ENCODE measurements at regions not wholly inside any gene's neighbourhood (a gene's known extent, or its start where the extent isn't known, plus 50 kb on each side); places are given as distances from the start of the nearest gene placed in this dataset.
"Not testable (repeated sequence)": the region's sequence is repeated elsewhere in the genome, so short reads cannot be mapped to it uniquely, and the experiment has no call there.

- no peak for DNase-seq
Observed at GRCh38 chrX:63581906-63582305, 203.1 kb downstream of the ARHGEF9 start.

GRCh38 chrX:63581398-63581797 is 203.6 kb downstream of the ARHGEF9 start:
- no peak for DNase-seq

DNA sequence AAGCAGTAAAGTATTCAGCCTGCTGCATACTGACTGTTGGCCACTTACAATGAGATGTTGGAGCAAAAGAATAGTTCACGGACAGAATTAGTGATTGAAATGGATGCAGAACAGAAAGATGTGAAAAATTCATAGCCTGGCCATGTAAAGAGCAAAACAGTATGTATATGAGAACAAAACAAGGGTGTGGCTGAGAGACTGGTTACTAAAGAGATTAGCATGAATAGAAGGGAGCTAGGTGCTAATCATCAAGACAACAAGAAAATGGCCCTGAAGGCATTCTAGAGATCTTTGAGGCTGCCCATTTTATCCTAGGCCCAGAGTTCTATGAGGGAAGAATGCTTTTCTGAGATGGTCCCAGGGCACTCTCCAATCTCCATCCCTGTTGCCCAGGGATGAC is 208.5 kb downstream of the ARHGEF9 start:
- DNase-seq: no peak

DNA sequence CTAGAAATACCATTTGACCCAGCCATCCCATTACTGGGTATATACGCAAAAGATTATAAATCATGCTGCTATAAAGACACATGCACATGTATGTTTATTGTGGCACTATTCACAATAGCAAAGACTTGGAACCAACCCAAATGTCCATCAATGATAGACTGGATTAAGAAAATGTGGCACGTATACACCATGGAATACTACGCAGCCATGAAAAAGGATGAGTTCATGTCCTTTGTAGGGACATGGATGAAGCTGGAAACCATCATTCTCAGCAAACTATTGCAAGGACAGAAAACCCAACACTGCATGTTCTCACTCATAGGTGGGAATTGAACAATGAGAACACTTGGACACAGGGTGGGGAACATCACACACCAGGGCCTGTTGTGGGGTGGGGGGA is 209.3 kb downstream of the ARHGEF9 start:
- not testable (repeated sequence) for DNase-seq

DNA sequence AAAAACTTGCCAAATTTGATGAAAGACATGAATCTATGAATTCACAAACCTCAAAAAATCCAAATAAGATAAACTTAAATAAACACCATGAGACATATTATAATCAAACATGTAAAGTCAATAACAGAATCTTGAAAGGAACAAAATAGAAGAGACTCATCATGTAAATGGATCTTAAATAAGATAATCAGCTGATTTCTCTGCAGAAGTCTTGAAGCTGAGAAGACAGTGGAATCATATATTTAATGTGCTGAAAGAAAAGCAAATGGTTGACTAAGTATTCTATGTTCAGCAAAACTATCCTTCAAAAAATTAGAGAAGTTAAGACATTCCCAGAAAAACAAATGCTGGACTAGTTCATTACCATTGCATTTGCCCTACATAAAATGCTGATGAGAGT is 215.7 kb upstream of the SPIN4 start:
- DNase-seq: no peak

DNA sequence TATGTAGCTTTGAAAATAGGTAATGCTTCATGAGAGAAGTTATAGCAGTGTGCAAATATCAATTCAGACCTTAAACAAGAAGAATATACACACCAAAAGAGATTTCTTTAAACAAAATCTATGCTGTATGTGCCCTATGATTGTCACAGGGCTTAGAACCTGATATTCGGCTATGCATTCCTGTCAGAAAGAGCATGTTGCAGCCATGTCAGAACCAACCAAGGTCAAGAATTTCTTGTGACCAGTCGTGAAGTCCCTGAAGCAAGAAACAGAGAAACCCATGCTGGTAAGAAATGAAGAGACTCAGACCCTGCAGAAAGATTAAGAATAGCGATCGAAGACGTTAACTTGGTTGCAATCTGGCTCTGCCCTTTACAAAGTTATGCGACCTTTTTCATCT is 210.3 kb upstream of the SPIN4 start:
- DNase-seq: no peak

DNA sequence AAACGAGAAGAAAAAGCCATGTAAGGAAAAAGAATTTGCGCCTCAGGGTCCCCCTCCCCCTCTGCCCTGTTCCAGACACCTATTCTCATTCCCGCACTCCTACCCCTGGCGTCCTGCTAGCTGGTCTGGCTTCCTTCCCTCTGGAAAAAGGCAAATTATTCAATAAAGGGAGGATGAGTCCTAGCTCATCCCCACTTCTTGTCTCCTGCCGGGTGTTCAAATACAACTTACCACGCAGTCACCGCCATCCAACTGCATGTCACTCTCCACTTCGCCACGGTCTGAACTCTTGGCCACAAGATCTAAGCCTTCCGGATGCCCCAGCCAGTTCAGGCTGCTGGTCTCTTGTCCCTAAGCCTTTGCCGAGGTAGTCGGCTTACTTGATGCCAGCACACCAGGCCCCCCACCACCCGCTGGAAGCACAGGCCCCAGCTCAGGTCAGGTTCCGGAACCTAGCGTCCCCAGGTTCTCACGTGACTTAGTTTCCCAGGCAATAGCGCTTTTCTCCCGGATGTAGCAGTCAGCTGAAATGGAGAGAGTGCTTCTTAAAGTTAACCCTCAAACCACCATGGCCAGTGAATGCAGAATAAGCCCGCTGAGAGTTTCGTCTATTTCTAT is 209.6 kb upstream of the SPIN4 start:
- peak; percentile 52 for DNase-seq

- no peak for DNase-seq
Observed at GRCh38 chrX:63551856-63552255, 200.7 kb upstream of the SPIN4 start.

DNA sequence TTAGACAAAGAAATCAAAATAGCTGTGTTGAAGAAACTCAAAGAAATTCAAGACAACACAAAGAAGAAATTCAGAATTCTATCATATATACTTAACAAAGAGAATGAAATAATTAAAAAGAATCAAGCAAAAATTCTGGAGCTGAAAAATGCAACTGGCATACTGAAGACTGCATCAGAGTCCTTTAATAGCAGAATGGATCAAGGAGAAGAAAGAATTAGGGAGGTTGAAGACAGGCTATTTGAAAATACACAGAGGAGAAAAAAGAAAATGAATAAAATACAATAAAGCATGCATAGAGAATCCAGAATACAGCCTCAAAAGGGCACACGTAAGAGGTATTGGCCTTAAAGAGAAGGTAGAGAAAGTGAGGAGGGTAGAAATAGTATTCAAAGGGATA is 179.5 kb upstream of the SPIN4 start:
- DNase-seq: no peak

GRCh38 chrX:63529961-63530360 is 178.8 kb upstream of the SPIN4 start:
- no peak for DNase-seq

DNA sequence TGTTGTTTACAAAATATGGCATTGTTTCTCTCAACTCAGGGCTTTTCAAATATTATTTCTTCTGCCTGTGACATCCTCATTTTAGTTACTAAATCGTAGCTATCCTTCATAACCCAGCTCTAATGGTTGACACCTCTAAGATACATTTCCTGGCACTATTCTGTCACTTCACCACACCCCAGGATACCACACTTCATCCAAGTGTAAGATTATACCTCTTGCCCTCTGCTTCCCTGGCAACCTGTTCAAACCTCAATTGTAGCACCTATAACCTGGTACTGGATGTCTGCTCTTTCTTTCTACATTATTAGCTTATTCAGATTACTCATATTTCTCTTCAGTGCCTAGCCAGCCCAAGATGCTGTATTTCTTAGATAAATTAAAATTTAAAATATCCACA is 175.7 kb upstream of the SPIN4 start:
- DNase-seq: no peak

GRCh38 chrX:63525491-63525890 is 174.4 kb upstream of the SPIN4 start:
- no peak for DNase-seq

DNA sequence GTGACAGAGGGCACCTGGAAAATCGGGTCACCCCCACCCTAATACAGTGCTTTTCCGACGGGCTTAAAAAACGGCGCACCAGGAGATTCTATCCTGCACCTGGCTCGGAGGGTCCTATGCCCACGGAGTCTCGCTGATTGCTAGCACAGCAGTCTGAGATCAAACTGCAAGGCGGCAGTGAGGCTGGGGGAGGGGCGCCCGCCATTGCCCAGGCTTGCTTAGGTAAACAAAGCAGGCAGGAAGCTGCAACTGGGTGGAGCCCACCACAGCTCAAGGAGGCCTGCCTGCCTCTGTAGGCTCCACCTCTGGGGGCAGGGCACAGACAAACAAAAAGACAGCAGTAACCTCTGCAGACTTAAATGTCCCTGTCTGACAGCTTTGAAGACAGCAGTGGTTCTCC is 168.2 kb upstream of the SPIN4 start:
- DNase-seq: not testable (repeated sequence)

DNA sequence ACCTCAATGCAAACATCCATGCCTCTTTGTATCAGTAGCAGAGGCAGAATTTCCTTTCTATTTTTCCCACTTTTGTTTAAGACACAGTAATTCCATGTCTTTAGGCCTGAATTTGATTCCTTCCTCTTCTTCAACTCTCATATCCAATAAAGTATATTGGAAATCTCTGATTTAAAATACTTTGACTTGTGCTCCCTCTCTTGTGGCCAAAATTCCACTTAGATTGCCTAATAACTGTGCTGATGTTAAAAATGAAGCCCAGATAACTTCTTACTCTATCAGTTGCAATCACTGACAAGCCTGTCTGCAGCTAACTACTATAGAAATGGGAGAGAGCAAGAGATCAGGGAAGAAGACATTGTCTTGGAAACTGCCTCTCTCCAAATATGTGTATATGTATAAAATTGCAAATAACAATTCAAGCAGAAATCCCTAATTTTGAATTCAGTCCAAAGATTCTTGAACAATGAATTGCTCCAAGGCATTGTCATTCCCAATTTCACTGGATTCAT is 163.5 kb upstream of the SPIN4 start:
- no peak for DNase-seq

GRCh38 chrX:63513825-63514568 is 162.9 kb upstream of the SPIN4 start:
- DNase-seq: no peak

- DNase-seq: no peak
Observed at GRCh38 chrX:63511361-63511760, 160.2 kb upstream of the SPIN4 start.

DNA sequence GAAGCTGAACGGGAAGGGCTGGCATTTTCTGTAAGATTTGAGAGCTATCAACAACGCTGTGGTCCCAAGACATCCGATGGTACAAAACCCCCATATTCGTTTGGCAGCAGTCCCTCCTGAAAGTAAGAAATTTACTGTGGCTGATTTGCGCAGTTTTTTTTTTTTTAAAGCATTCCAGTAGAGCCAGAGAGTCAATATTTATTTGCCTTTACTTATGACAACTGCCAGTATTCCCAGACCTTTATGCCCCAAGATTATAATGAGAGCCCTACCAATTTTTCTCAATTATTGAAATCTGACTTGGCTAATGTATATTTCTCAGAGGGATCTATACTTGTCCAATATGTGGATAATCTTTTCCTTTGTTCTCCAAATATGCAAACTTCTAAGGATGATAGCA is 157.5 kb upstream of the SPIN4 start:
- no peak for DNase-seq

DNA sequence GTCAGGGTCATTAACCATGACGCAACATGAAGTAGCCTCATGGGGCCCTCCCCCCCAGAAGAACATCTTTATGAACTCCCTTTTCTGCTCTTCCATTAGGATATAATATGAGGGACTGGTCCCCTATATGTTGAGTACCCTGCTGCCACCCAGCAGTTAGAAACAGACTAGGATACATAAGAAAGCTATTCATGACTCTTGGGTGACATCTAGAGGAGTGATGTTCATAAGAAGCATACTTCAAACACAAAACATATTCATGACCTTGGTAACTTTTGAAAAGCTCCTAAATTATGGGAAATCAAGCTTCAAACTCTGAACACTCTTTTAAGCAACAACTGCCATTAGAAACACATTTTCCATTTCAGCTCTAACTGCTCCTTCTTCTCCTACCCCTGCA is 155.2 kb upstream of the SPIN4 start:
- no peak for DNase-seq

DNA sequence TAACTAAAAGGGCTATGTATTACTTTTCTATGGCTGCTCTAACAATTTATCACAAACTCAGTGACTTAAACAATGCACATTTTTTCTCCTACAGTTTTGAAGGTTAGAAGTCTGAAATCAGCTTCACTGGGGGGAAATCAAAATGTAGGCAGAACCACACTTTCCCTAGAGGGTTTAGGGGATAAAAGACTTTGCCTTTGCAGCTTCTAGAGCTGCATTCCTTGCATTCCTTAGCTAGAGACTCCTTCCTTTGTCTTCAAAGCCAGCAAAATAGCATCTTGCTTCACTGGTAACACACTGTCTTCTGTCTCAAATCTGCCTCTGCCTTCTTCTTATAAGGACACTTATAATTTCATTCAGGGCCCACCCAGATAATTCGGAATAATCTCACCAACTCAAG is 152.4 kb upstream of the SPIN4 start:
- no peak for DNase-seq

GRCh38 chrX:63488546-63489373 is 137.6 kb upstream of the SPIN4 start:
- no peak for DNase-seq

GRCh38 chrX:63475200-63475599 is 124.1 kb upstream of the SPIN4 start:
- no peak for DNase-seq

GRCh38 chrX:63471004-63471403 is 119.9 kb upstream of the SPIN4 start:
- no peak for DNase-seq

DNA sequence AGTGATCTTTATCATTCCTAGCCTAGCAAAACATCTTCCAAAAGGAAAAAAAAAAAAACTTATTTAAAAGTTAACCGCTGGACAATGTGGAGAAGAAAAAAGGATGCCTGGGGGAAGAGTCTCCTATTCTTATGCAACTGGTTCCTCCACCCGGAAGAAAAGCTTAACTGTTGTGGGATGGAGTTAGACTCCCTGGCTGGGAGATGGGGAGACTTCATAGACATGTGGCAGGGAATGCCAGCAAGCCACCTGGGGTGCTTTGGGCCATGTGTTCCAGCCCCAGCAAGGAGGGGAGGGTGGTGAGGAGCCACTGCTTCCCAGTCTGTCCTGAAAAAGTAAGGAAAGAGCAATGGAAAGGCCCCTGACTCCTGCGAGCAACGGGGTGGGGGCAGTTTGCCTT is 119.4 kb upstream of the SPIN4 start:
- no peak for DNase-seq

- no peak for DNase-seq
Observed at GRCh38 chrX:63466690-63467089, 115.6 kb upstream of the SPIN4 start.

Data from DMS79 (cell line).